HepG2 (cell line): ENCODE measurements at regions not wholly inside any gene's neighbourhood (a gene's known extent, or its start where the extent isn't known, plus 50 kb on each side); places are given as distances from the start of the nearest gene placed in this dataset.

Experiments used
- ATAC-seq: fragments of 200-7000 bp; cut with Tn5 transposase; 3 replicates; pipeline ENCODE4 v1.9.1; 2020; ENCODE audit warnings: mild to moderate bottlenecking, moderate library complexity
- BruUV-seq: library from RNA; stranded (reverse); fragments of 400-500 nt; replicated peaks from 2 replicates; lab custom pipeline; 2021; lab: Mats Ljungman, UMichigan
- CTCF ChIA-PET: fragments of 300-600 bp; formaldehyde crosslinking; extraction: SDS; loops from one replicate; lab custom pipeline; 2021; ENCODE audit warnings: low total read pairs, inconsistent platforms, low intra/inter-chr PET ratio; lab: Yijun Ruan, JAX
- POLR2A ChIA-PET: fragments of 350-600 bp; sonication (Branson Sonifier 250); formaldehyde crosslinking; loops from one replicate; lab custom pipeline; 2020; ENCODE audit warnings: antibody characterized with exemption, inconsistent platforms; lab: Yijun Ruan, JAX
- DNase-seq: peaks from one replicate; pipeline ENCODE4 v3.0.0-alpha.2; 2015; ENCODE audit warnings: low spot score
- FAIRE-seq: peaks from 3 replicates; lab custom pipeline; 2011; peaks lifted over from hg19 to GRCh38; lab: Jason Lieb, UNC
- H2AFZ ChIP-seq: one replicate; pipeline ENCODE4 v1.6.1; 2011; ENCODE audit warnings: low read length, inconsistent platforms
- H3K27ac ChIP-seq: fragments of 300-600 bp; 3 replicates; pipeline ENCODE4 v1.8.0; 2011; ENCODE audit warnings: mixed run types, mild to moderate bottlenecking, mixed read lengths, low read length, inconsistent platforms; ENCODE audit not compliant: insufficient read depth; ENCODE audit errors: extremely low read length
- H3K27me3 ChIP-seq, 2 experiments: fragments of 200-600 bp in 1 of 2; 2 replicates in 1 of 2; 3 replicates in 1 of 2; pipeline versions ENCODE4 v1.6.0 to v1.8.0; 2011; ENCODE audit warnings: low read length in 2 of 2, mild to moderate bottlenecking in 2 of 2, moderate library complexity in 2 of 2, inconsistent platforms in 1 of 2; ENCODE audit not compliant: insufficient read depth in 2 of 2, control insufficient read depth in 1 of 2
- H3K36me3 ChIP-seq, 2 experiments: fragments of 200-600 bp in 1 of 2; replicated peaks in 1 of 2; 2 replicates in 1 of 2; 3 replicates in 1 of 2; pipeline versions ENCODE4 v1.5.1 to v1.8.0; 2011; ENCODE audit warnings: low read length in 2 of 2, inconsistent platforms in 1 of 2; ENCODE audit not compliant: insufficient read depth in 2 of 2, control insufficient read depth in 1 of 2
- H3K4me1 ChIP-seq: 2 replicates; pipeline ENCODE4 v1.5.1; 2012; ENCODE audit warnings: low read length, inconsistent platforms; ENCODE audit not compliant: insufficient read depth
- H3K4me2 ChIP-seq: 2 replicates; pipeline ENCODE4 v1.6.0; 2011; ENCODE audit warnings: low read depth, low read length, inconsistent platforms
- H3K4me3 ChIP-seq, 3 experiments: fragments of 200-600 bp in 1 of 3; sonication (generic), shearing (Covaris generic) in 1 of 3; replicated peaks in 1 of 3; 2 replicates each; pipeline ENCODE4 v1.5.1; 2011 to 2016; ENCODE audit warnings: low read length in 3 of 3, inconsistent platforms in 2 of 3, low read depth in 2 of 3, mild to moderate bottlenecking in 2 of 3, control low read depth in 1 of 3, mixed read lengths in 1 of 3; ENCODE audit not compliant: insufficient read depth in 1 of 3
- H3K79me2 ChIP-seq: one replicate; pipeline ENCODE4 v1.6.1; 2011; ENCODE audit warnings: low read length, inconsistent platforms; ENCODE audit not compliant: insufficient read depth
- H3K9ac ChIP-seq: 2 replicates; pipeline ENCODE4 v1.6.0; 2011; ENCODE audit warnings: mild to moderate bottlenecking, low read depth, low read length, inconsistent platforms; ENCODE audit not compliant: insufficient read depth
- H3K9me3 ChIP-seq: 2 replicates; pipeline ENCODE4 v1.5.1; 2012; ENCODE audit warnings: mild to moderate bottlenecking, low read length
- H4K20me1 ChIP-seq: 2 replicates; pipeline ENCODE4 v1.6.0; 2011; ENCODE audit warnings: inconsistent platforms, mild to moderate bottlenecking, low read length, moderate library complexity; ENCODE audit not compliant: insufficient read depth
- GABPB1 ChIP-seq: IDR thresholded peaks from 2 replicates; pipeline ENCODE4 v1.6.1; 2016; ENCODE audit warnings: mild to moderate bottlenecking, missing genetic modification reagents, moderate library complexity, missing compliant biosample characterization
- KDM5A ChIP-seq: fragments of 200-600 bp; sonication (generic); IDR thresholded peaks from 2 replicates; pipeline ENCODE4 v1.7.0; 2018; ENCODE audit warnings: antibody characterized with exemption, mild to moderate bottlenecking, low read length, borderline replicate concordance
- NR1H2 ChIP-seq: sonication (generic); formaldehyde crosslinking; IDR thresholded peaks from 2 replicates; pipeline ENCODE4 v1.8.1; 2022; ENCODE audit warnings: low read depth, missing genetic modification reagents, borderline replicate concordance
- PITX1 ChIP-seq: sonication (generic); formaldehyde crosslinking; IDR thresholded peaks from 2 replicates; pipeline ENCODE4 v1.5.1; 2020; ENCODE audit warnings: mild to moderate bottlenecking, missing genetic modification reagents
- SIN3A ChIP-seq: IDR thresholded peaks from 2 replicates; pipeline ENCODE4 v1.6.1; 2011; ENCODE audit warnings: low read depth, mild to moderate bottlenecking, control low read depth, low read length, borderline replicate concordance
- SOX6 ChIP-seq, 2 experiments: fragments of 450-650 bp in 1 of 2; sonication (generic) in 1 of 2; formaldehyde crosslinking in 1 of 2; IDR thresholded peaks; 2 replicates each; pipeline versions ENCODE4 v1.4.0 to v1.6.1; 2017 to 2020; ENCODE audit warnings: antibody characterized with exemption in 1 of 2, mild to moderate bottlenecking in 1 of 2, missing genetic modification reagents in 1 of 2
- SRSF9 ChIP-seq: fragments of 200-400 bp; formaldehyde crosslinking; IDR thresholded peaks from 2 replicates; pipeline ENCODE4 v1.6.1; 2018; ENCODE audit warnings: borderline replicate concordance, mild to moderate bottlenecking, low read depth, low read length; ENCODE audit not compliant: insufficient read depth, poor library complexity, severe bottlenecking
- THYN1 ChIP-seq: sonication (generic); formaldehyde crosslinking; IDR thresholded peaks from 2 replicates; pipeline ENCODE4 v1.8.1; 2023; ENCODE audit warnings: low read depth, mild to moderate bottlenecking, moderate library complexity, missing genetic modification reagents, borderline replicate concordance
- WGBS: methylation state at CpG from one replicate; pipeline ENCODE4 v1.1.6; 2017; ENCODE audit warnings: low lambda C conversion rate; 5-methylcytosine and 5-hydroxymethylcytosine counted together
- in situ Hi-C: cut with HindIII; loops from 2 replicates; pipeline ENCODE4 v1.10.0; 2017; ENCODE audit warnings: low pct_unique_long_range_greater_than_20kb; ENCODE audit not compliant: extremely low pct_ligation_motif_present
- intact Hi-C: fragments of 100-400 bp; cut with micrococcal nuclease; formaldehyde crosslinking; loops from one replicate; pipeline ENCODE4 v1.10.0; 2022; ENCODE audit not compliant: unreplicated experiment

- no peak; the same call in 2 of the 3 replicates for ATAC-seq
- in situ Hi-C loops, result no loop called here
- 37% methylated on average over 14 of the region's 18 CpGs for WGBS
- BruUV-seq, result no TSS peak
- FAIRE-seq, result no peak
- Histone ChIP-seq H3K4me3 (no peak overlapping the region), H3K4me2 (no peak overlapping the region), H3K36me3 (no peaks in the 10 kb centered on the region), H3K27ac (no peak overlapping the region), H3K27me3 (peaks cover 0 to 36% of the 10 kb centered on the region in 2 experiments; a peak in 2 of 5 replicates), H3K79me2 (no peaks in the 10 kb centered on the region), H3K9ac (no peak overlapping the region), H3K9me3 (no peaks in the 10 kb centered on the region), H4K20me1 (no peaks in the 10 kb centered on the region), H3K4me1 (no peaks in the 10 kb centered on the region), H2AFZ (no peak overlapping the region)
- no peak for TF ChIP-seq GABPB1 (CRISPR knock-in tag)
- TF ChIP-seq SOX6 (IDR thresholded peaks at IDR 0.05), result no peak
- no peak for TF ChIP-seq SOX6 (CRISPR knock-in tag; IDR thresholded peaks at IDR 0.05)
- TF ChIP-seq THYN1, result no peak
- no peak for TF ChIP-seq SIN3A
- TF ChIP-seq SRSF9, result no peak
- no peak for TF ChIP-seq KDM5A
- no peak for TF ChIP-seq NR1H2 (CRISPR knock-in tag)
- no peak for TF ChIP-seq PITX1
- no peak for DNase-seq
- ChIA-PET POLR2A (no interaction called here), CTCF (no interaction called here)
- intact Hi-C loops, result no loop called here
These were observed 97.1 kb upstream of the PRR20G start for GRCh38 chr3:127384717-127385539.
